Left lobe of liver (tissue), 2 donors: ENCODE measurements at regions not wholly inside any gene's neighbourhood (a gene's known extent, or its start where the extent isn't known, plus 50 kb on each side); places are given as distances from the start of the nearest gene placed in this dataset.
A peak's percentile ranks its signal among the peaks of the same experiment; 100 is the strongest.
"Not testable (repeated sequence)": the region's sequence is repeated elsewhere in the genome, so short reads cannot be mapped to it uniquely, and the experiment has no call there.

Source experiments
- ATAC-seq: fragments of 200-7000 bp; cut with Tn5 transposase; one replicate; pipeline ENCODE4 v1.9.1; 2020; ENCODE audit warnings: mild to moderate bottlenecking, moderate library complexity
- DNase-seq: peaks from one replicate; pipeline ENCODE4 v3.0.0-alpha.2; 2020; ENCODE audit warnings: low spot score
- donor health status: DM: no; HTN: no; CAD: no; lungs with moderate emphysema.
- donor health status: DM: no; HTN: yes; CAD: no.

DNA sequence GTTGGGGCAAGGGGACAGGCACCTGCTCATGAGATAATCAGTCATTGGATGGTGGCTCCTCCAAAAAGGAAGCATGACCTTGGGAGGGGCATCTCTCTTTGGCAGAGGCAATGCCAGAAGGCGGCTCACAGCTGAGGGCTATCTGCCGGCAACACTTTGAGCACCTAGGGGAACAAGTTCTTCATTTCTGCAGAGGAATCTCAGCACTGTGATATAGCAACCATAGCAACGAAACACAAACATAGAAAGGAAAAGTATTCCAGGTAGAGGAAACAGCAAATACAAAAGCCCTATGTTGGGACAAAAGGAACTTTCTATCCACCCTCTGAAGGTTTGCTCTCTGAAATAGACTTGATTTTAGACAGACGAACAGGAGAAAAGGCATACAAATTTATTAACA, 89.1 kb upstream of the NEDD4L start:
- ATAC-seq: no peak
- no peak for DNase-seq

DNA sequence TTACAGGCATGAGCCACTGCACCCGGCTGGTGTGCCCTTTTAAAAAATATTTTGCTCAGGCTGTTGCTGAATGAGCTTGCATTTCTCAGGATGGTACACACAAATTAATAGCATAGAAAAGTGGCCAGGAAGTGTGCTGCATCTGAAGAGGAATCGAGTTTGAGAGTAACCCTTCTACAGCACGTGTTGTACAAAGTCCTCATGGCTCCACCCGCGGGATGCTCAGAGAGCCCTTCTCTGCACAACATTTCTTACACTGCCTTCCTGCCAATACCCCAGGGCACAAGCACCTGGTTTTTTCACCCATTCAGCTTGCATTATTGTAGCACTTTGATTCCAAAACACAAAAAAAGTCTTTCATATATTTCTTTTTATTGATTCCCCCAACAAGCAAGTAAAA, 90.1 kb upstream of the NEDD4L start:
- no peak for ATAC-seq
- DNase-seq: no peak

DNA sequence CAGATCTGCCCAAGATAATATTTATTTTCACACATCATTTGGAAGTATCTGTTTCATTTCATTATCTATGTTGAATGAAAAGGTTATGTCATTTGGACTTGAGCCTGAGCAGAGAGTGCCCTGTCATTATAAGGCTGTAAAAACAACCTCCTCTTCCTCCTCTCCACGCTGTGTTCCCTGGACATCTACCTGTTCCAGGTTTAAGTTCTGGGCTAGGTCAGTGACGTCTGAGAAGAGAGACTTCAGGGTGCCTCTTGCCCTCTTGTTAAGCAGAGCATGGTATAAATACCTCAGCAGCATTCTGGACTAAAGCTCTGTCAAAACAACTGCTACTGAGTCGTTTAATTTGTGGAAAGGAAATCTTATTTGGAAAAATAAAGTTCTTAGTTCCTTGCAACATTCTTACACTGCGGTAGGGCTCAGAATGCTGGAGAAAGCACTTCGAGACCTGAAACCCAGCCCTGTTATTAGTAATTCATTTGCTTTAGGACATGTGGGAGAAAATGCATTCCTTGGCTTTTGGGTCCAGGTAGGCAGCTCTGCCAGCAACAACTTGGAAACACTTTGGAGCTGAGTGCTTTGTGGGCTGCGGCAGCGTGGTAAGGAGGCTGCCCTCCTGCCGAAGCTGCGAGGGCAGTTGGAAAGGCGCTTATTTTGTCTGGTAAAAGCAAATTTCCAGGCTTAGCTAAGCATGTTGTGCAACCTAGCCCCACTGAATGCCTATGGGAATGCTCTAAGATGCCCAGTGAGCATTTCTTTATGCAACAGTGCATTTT, 91.8 kb upstream of the NEDD4L start:
- no peak for ATAC-seq

DNA sequence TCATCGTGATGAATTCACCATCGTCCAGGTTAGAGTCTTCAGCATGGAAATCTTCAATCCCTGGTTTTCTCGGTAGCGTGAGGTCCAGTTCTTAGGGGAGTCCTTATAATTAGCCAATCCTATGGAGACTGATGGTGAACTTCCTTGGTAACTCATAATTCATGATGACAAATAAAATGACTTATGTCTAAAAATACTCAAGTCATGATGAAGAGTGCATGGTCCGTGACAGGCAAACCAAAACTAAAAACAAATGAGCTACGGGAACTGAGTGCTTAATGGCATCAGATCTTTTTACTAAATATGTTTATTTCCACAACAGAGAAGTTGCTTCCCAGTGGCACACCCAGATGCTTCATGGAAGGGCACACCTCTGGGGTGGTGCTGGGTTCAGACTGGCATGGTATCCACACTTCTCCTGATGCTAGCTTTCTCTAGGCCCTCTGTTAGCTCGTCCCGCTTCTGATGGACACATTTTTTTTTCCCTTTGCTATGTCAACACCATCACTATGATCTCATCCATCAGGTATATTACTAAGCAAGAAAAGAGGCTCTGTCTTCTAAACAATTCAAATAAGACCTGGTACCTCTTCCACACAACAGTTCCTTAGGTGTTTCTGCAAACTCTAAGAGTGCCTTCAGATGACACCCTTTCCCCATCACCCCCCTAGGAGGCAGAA, 92.8 kb upstream of the NEDD4L start:
- ATAC-seq (no peak), DNase-seq (no peak)

More for the DNA sequence above, 91.8 kb upstream of the NEDD4L start:
- no peak for DNase-seq

DNA sequence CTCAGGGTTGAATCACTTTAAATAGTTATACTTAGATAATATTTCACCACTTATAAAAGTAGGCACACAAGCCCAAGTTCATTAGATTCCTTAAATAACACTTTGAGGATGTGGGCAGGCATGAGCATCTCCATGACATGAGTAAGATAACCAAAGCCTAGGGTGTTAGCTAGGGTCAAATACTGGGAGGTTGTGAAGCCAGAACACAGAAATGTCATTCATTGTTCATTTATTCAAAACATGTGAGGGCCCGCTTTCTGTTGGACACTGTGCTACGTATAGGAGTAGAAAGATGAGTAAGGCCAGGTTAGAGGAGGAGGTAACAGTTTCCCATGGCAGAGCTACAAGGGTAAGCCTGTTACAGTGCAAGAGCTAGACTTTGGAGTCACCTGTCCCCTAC, 93.5 kb upstream of the NEDD4L start:
- no peak for DNase-seq
- ATAC-seq: no peak

DNA sequence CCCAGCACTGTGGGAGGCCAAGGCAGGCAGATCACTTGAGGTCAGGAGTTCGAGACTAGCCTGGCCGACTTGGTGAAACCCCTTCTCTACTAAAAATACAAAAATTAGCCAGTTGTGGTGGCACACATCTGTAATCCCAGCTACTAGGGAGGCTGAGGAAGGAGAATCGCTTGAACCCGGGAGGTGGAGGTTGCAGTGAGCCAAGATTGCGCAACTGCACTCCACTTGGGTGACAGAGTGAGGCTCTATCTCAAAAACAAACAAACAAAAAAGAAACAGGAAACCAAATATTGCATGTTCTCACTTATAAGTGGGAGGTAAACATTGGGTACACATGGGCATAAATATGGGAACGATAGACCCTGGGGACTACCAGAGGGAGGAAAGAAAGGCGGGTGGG, 94.7 kb upstream of the NEDD4L start:
- not testable (repeated sequence) for DNase-seq, ATAC-seq

DNA sequence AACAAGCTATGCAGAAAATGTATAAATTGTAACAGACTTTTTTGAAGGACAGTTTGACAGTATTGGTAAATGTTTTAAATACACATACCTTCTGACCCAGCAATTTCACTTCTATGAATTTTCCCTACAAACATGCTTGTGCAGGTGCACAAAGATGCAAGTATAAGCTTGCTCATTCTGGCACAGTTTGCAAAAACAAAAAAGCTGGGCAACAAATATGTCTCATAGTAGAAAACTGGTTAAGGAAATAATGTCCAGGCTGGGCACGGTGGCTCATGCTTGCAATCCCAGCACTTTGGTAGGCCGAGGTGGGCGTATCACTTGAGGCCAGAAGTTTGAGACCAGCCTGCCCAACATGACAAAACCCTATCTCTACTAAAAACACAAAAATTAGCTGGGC, 96.9 kb upstream of the NEDD4L start:
- DNase-seq: no peak
- ATAC-seq: no peak

DNA sequence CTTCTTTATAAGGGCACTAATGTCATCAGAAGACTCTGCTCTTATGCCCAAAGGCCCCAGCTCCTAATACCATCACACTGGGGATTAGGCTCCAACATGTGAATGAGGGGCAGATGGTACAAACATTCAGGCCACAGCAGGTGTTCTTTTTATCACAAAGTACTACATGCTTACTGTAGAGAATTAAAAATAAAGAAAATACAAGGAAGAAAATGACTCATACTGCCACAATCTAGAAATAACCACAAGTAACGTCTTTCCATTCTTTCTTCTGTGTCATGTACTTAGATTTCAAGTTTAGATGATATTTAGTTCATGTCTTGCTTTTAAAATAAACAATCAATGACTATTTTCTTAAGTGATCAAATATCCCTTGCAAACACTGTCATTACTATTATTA, 100.3 kb upstream of the NEDD4L start:
- no peak for ATAC-seq
- DNase-seq: no peak

DNA sequence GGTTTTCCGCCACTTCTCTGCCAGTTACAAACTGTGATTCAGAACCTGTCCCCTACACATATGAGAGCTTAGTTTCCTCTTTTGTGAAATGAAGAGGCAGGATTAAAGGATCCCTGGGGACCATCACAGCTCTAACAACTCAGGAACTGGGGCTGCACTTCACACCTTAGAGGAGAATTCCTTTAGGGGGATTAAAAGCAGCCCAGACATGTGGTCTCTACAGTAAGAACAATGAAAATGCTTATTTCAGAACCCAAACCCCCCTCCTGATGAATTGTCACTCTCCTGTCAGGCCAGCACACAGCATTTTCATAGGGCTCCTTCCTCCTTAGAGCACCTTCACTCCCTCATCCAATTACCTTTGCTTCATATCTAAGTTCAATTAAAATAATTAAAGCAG, 101.5 kb upstream of the NEDD4L start:
- DNase-seq (no peak), ATAC-seq (no peak)

DNA sequence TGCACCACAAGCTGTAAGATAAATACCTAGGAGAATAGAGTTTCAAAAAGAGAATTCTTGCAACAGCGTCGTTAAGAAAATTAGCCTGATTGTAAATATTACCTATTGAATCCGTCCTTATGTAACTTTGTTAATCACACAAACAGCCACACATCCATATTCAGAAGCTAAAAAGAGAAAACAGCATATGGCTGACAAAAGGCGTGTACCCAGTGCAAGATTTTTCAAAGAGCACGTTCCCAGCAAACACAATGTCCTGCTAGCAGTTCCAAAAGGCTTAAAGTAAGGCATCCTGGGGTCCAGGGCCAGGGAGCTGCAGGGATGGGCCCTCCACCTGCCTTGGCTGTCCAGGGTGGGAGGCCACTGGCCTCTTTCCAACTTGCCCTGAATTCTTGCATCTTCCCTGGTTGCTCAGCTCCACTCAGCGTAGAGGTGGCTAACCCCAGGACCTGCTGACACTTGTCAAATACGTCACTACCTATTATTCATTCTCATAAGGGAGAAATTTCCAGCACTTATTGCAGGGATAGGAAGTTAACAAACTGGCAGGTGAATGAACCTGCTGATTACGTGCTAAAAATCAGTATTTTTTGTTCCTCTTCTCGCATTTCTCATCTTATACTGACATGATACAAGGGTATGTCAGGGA, 102.1 kb upstream of the NEDD4L start:
- no peak for ATAC-seq
- DNase-seq: no peak

DNA sequence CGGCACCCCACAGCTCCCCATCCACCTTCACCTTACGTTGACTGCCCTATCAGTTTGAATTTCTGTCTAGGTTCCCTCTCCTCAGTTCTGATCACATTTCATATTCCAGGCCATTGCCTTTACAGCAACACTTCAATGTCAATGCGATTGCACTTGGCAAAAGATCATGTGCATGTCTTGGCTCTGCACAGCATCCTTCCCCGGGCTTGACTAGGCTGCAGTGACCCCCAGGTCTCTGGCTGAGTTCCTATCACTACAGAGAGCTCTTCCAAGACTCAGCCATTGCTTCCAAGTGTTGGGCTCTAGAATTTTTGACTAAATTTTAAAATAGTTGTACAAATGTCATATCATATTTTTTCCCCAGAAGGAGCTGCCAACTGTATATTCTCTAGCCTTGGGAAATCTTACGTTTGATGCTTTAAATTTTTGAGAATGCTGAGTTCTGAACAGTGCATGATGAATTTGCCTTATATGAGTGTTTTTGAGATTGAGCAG, 103.8 kb upstream of the NEDD4L start:
- ATAC-seq: no peak

DNA sequence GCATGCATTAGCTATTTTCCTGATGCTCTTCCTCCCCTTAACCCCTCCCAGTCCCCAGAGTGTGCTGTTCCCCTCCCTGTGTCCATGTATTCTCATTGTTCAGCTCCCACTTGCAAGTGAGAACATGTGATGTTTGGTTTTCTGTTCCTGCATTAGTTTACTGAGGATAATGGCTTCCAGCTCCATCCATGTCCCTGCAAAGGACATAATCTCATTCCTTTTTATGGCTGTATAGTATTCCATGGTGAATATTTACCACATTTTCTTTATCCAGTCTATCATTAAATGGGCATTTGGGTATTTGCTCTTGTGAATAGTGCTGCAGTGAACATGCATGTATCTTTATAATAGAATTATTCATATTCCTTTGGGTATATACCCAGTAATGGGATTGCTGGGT, 109.7 kb upstream of the NEDD4L start:
- not testable (repeated sequence) for ATAC-seq, DNase-seq

More for the DNA sequence above, 103.8 kb upstream of the NEDD4L start:
- DNase-seq: no peak

DNA sequence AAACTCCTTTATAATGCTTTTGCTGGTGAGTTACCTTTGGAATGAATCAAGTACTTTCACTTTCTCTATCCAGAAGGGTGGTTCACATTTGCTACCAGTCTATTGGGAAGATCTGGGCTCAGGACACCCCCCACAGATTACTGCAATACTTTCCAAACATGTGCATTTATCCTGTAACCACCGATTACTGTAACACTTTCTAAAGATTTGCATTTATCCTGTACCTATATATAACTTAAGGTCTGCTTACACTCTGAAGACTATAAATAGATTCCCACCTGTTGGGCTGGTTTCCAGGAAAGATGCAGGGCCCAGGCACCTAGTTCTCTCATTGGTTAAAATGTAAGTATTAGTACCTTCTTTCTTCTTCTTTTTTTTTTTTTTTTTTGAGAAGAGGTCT, 113.0 kb upstream of the NEDD4L start:
- no peak for DNase-seq
- ATAC-seq: peak; percentile 67

DNA sequence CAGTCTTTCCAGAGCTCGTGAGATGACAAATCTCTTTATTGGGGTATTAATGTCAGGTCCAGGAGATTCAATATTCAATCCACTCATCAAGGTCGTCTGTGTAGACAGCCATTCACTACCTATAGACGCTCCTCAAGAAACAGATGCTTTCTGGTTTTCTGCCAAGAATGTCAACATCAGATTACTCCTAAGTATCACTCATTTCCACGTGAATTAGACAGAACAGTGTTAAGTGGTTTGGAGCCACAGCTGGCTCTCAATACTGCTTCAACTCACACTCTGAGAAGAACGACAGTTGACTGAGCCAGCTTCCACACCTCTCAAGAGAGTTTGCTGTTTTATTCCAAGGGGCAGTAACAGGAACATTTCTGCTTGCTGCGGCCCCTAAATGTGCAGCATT, 113.5 kb upstream of the NEDD4L start:
- no peak for DNase-seq
- peak; percentile 6 for ATAC-seq

DNA sequence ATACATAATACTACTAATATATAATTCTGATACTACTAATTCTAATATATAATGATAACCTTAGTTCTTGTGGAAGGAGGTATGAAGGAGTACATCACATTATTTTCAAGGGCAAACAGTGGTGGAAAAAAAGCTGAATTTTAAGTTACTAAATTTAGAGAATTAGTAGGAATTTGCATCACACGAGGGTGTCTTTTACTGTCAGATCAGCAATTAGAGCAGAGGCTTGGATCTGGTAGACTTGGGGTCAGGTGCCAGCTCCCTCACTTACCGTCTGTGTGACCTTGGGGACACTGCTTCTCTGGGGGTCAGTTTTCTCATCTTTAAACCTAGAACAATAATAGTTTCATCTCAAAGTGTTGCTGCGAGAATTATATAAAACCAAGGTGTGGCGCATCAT, 114.1 kb upstream of the NEDD4L start:
- DNase-seq (no peak), ATAC-seq (no peak)

DNA sequence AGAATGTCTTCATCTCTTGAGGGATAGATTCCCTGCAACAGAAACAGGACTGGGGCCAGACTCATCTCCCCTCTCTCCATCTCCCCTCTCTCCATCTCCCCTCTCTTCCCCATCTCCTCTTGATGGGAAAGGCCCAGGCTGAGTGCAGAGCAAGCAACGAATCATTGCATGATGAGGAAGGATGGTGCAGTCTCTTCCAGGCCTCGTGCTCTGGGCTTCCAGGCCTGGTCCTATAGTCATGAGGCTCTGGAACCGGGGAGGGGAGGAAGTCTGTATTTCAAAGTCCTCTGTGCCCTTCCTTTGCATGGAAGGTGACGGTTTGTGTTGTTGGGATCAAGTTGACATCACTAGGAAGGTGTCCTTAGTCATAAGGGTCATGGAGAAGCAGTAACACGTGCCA, 115.6 kb upstream of the NEDD4L start:
- DNase-seq: no peak
- ATAC-seq: no peak

DNA sequence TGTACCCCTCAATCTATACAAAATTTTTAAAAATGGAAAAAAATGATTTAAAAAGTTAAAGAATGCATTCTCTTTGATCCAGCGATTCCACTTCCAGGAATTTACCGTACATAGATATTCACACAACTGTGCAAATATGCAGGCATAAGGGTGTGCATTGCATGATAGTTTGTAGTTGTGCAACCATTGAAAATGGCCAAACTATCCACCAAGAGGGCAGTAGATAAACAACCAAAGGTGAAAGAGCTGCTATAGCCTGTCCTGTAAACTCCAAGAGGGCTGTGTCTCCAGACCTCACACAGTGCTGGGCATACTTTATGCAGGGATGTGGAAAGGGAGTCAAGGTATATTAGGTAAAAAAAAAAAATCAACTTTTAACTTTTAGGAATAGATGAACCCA, 116.5 kb upstream of the NEDD4L start:
- peak; percentile 91 for ATAC-seq
- DNase-seq: no peak

DNA sequence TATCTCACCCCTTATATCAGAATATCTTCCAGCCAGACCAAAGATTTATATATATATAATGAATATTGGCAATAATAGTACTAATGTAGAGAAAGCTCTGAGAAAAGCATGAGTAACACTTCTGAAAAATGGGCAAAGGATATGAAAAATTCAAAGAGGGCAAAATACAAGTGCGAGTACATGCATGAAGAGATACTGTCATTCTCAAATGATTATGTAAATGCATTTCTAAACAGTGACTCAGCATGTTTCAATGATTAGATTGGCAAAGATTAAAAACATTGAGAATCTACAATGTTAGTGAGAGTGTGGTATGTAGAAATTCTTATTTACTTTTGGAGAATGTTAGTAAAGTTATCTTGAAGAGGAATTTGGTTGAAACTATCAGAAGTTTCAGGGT, 118.3 kb upstream of the NEDD4L start:
- no peak for DNase-seq
- peak; percentile 51 for ATAC-seq

DNA sequence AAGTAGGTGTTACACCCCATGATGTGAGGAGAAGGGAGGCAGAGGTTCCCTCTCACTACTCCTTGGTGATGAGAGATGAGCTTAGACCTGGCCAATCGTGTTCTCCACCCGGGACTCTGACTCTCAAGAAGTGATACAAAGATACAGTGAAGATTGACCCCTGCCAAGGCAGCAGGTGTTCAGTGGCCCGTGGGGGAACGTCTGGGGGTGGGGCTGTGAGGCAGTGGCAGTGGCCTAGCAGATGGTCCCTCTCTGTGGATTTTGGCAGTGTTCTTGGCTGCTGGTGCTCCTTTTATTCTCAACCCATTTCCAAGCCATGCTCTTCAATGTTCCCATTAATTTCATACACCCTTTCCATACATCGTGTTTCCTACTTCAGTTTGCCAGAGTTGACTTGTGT, 120.4 kb upstream of the NEDD4L start:
- DNase-seq (no peak), ATAC-seq (no peak)

DNA sequence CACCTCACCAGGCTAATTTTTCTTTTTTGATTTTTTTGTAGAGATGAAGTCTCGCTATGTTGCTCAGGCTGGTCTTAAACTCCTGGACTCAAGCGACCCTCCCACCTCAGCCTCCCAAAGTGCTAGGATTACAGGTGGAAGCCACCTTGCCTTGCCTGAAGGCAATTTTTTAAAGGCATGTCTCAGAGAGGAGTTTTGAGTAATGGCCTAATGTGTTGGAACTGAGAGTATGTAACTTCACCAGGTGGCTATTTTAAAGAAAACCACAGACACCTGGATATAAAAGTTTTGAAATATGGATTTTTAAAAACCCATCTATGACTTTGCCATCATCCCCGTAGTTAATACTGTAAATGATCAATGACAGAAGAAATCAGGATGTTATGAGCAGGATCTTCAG, 119.8 kb upstream of the ATP8B1 start:
- ATAC-seq (no peak), DNase-seq (no peak)

DNA sequence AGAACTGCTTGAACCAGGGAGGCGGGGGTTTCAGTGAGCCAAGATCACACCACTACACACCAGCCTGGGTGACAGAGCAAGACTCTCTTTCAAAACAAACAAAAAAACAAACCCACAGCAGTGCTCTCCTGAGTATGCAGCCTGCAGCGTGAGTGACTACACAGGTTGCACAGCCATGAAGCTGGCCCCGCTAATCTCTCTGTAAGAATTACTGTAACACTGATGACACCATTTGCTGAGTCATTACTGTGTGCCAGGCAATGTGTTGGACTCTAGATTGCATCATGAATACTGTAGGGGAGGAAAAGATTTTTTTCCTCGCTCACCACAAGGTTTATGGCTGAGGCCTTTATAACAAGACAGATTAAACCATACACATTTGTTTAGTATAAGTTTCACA, 118.6 kb upstream of the ATP8B1 start:
- DNase-seq: no peak
- no peak for ATAC-seq

DNA sequence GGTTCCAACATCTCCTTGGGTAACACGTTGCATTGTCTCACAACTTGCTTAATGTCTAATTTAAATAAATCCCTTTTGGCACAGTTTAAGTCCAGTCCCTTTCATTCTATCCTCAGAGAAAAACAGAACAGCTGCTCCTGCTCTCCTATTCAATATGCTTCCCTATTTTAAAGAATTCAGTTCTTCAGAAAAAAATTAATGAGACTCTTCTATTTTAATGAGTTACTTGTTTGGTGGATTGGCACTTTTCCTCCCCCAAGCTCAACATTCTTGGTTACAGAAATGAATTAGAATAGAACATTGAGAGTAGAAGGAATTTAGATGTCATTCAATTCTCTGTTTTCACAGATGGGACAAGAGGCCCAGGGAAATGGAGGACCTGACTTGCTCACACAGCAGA, 116.9 kb upstream of the ATP8B1 start:
- ATAC-seq (no peak), DNase-seq (no peak)
